ENCODE measurements at regions not wholly inside any gene's neighbourhood (a gene's known extent, or its start where the extent isn't known, plus 50 kb on each side); places are given as distances from the start of the nearest gene placed in this dataset.

DNA sequence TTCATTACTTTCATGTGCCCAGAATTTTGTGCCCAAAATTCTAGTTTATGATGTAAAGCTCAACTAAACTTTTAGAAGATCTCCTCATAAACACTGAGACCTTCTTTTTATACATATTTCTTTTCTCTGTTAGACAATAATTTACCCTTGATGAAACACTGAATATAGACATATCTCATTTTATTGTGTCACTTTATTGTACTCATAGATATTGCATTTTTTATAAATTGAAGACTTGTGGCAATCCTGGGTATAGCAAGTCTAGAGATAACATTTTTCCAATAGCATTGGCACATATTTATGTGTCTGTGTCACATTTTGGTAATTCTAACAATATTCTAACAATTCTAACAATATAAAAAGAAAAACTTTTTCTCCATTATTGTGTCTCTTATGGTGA lies 74.9 kb upstream of the POU3F2 start:
- TF ChIP-seq, protein P1, sequence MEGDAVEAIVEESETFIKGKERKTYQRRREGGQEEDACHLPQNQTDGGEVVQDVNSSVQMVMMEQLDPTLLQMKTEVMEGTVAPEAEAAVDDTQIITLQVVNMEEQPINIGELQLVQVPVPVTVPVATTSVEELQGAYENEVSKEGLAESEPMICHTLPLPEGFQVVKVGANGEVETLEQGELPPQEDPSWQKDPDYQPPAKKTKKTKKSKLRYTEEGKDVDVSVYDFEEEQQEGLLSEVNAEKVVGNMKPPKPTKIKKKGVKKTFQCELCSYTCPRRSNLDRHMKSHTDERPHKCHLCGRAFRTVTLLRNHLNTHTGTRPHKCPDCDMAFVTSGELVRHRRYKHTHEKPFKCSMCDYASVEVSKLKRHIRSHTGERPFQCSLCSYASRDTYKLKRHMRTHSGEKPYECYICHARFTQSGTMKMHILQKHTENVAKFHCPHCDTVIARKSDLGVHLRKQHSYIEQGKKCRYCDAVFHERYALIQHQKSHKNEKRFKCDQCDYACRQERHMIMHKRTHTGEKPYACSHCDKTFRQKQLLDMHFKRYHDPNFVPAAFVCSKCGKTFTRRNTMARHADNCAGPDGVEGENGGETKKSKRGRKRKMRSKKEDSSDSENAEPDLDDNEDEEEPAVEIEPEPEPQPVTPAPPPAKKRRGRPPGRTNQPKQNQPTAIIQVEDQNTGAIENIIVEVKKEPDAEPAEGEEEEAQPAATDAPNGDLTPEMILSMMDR (IDR thresholded peaks at IDR 0.05; ENCODE audit: insufficient read depth, low read length), result no peak
- TF ChIP-seq GABPA (IDR thresholded peaks at IDR 0.05; ENCODE audit: low read depth), result no peak

Measured in HL-60 (cell line).